ENCODE measurements at regions not wholly inside any gene's neighbourhood (a gene's known extent, or its start where the extent isn't known, plus 50 kb on each side); places are given as distances from the start of the nearest gene placed in this dataset.

GRCh38 chr9:80091526-80091925, 519.8 kb downstream of the TLE4 start:
- TF ChIP-seq CTCF (IDR thresholded peaks at IDR 0.05; ENCODE audit: extremely low read depth, missing control alignments), result no peak
- no peak for DNase-seq (ENCODE audit: low spot score)

- DNase-seq (ENCODE audit: low spot score), result no peak
- TF ChIP-seq CTCF (IDR thresholded peaks at IDR 0.05; ENCODE audit: extremely low read depth, missing control alignments), result no peak
Measured at GRCh38 chr9:80090317-80090716, 518.6 kb downstream of the TLE4 start.

GRCh38 chr9:80086822-80087345, 515.1 kb downstream of the TLE4 start:
- no peak for DNase-seq (ENCODE audit: low spot score)
- TF ChIP-seq CTCF (IDR thresholded peaks at IDR 0.05; ENCODE audit: extremely low read depth, missing control alignments), result no peak

- TF ChIP-seq CTCF (IDR thresholded peaks at IDR 0.05; ENCODE audit: extremely low read depth, missing control alignments), result no peak
- no peak for DNase-seq (ENCODE audit: low spot score)
Measured at GRCh38 chr9:80086386-80086785, 514.6 kb downstream of the TLE4 start.

- no peak for DNase-seq (ENCODE audit: low spot score)
- no peak for TF ChIP-seq CTCF (IDR thresholded peaks at IDR 0.05; ENCODE audit: extremely low read depth, missing control alignments)
Measured at GRCh38 chr9:80085668-80086067, 513.9 kb downstream of the TLE4 start.

- no peak for DNase-seq (ENCODE audit: low spot score)
- no peak for TF ChIP-seq CTCF (IDR thresholded peaks at IDR 0.05; ENCODE audit: extremely low read depth, missing control alignments)
Measured at GRCh38 chr9:80082213-80082612, 510.4 kb downstream of the TLE4 start.

GRCh38 chr9:80078826-80079225, 507.1 kb downstream of the TLE4 start:
- DNase-seq (ENCODE audit: low spot score), result no peak

More at GRCh38 chr9:80078826-80079225, 507.1 kb downstream of the TLE4 start:
- no peak for TF ChIP-seq CTCF (IDR thresholded peaks at IDR 0.05; ENCODE audit: extremely low read depth, missing control alignments)
